NCI-H446 (cell line): ENCODE measurements at regions not wholly inside any gene's neighbourhood (a gene's known extent, or its start where the extent isn't known, plus 50 kb on each side); places are given as distances from the start of the nearest gene placed in this dataset.

Source experiments
- DNase-seq, 2 experiments: peaks; one replicate each; lab custom pipeline; 2025; lab: John Stamatoyannopoulos, UW

GRCh38 chr5:96340357-96340756, 92.7 kb downstream of the PCSK1 start:
- no peak for DNase-seq

- DNase-seq, result no peak
Observed at GRCh38 chr5:96339862-96340261, 93.2 kb downstream of the PCSK1 start.

- DNase-seq, result peak; percentile 41 to 81
Observed at GRCh38 chr5:96338624-96339415, 94.2 kb downstream of the PCSK1 start.

DNA sequence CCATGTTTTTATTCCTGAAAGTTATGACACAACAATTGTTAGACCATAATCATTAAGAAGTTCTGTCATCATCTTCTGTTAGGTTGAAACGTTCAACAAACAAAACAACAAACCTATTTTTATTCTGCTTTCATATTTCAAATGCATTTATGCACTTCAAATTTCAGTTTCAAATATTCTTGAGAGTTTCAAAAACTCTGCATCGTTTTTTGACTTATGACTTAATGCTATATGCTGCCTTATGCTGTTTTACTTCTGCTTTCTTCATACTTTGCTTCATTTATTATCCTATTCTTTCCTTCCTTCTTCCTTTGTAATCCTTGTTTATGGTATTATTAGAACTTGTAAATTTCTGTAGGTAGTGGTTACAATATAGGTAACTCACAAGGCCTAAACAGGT, 95.0 kb downstream of the PCSK1 start:
- DNase-seq, result no peak

GRCh38 chr5:96337048-96337781, 95.8 kb downstream of the PCSK1 start:
- no peak for DNase-seq

DNA sequence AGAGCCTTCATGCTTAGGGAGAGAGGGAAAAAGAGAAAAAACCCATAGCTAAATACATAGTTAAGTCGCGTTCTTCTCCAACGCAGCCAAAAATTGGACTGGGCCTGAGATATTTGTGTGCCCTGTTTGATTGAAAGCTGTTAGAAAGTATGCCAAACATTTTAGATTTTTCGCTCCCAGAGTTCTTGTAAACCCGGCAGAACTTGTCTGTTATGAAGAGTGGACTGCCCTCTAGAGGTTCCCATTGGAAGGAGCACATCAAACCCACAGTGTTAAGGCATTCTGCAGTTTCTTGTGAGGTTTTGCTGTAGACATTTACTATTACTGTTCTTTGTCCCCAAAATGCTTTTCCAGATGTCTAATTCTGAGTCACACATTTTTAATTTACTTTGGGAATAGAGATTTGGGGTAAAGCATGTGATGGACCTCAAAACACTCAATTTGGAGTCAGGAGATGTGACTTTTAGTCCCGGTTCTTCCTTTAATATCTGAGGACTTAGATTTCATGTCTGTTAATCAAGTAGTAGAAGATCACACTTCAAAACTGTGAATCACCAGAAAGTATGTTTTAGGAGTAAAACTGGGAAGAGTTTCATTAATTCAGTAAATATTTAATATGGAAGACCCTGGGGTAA, 96.6 kb downstream of the PCSK1 start:
- DNase-seq, result peak; percentile 76 to 88

DNA sequence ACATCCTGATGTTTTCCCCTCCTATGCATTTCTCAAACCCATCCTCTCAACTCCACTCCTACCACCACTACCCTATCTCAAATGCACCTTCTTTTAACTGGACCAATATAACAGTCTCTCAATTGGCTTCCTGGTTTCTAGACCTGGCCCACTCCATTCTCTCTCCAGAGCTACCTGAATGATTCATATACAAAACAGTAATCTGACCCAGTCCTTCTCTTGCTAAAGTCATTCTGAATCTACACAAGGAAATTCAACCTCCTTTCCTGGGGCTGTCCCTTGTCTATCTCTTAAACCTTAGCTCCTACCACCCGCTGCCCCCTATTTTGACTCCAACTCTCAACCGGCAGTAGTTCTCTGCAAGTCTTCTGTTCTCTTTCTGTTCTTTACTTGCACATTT, 97.2 kb downstream of the PCSK1 start:
- DNase-seq, result no peak

DNA sequence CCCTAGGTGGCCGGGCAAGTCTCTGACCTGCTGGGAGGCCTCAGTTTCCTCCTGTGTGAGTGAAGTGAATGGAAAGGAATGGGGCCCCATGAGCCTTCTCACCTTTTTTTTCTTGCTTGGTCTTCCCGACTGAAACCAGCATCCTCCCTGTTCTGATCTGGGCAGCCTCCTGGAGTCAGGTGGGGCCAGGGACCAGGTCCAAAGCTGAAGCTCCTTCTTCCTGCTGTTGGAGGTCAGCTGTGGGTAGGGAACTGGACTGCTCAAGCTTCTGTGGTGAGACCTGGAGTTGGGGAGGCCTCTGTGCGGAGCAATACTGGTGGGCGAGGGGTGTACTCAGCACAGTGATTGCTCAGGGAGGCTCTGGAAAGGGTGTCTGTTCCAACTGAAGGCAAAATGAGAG, 99.7 kb downstream of the PCSK1 start:
- DNase-seq, result no peak

DNA sequence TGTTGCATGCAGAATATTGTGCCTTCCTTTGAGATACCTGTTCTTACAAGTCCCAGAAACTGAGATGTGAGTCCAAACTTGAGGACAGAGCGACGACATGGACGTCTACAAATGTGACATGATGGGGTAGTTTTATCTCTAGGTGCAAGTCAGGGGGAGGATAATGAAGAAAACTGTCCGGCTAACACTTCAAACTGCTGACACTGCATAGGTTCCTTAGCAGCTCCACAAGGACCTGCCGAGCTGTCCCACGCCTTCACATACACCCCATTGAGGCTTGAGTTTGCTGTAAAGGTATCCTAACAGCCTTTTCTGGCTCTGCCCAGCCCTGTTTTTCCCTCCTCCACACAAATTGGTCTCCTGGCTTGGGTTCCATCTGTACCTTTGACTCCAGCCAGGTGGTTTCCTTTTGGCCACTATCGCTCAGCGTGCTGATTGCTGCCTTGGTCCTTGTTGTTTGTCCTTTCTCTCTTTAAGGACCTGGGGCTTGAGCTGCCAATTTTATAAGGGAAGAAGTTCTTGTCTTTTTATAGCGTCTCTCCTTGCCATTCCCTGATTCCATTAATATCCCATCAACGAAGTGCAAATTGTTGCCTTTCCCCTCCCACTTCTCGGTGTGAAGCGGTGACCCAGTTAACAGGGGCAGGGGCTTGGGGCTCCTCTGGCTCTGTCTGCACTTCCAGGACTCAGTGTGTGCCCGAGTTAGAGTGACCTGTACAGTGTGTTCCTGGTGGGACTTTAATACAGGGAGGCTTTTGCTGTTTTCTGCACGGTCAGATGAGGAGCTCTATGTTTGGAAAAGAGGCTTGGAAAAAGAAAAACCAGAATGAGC, 100.3 kb downstream of the PCSK1 start:
- DNase-seq, result no peak

DNA sequence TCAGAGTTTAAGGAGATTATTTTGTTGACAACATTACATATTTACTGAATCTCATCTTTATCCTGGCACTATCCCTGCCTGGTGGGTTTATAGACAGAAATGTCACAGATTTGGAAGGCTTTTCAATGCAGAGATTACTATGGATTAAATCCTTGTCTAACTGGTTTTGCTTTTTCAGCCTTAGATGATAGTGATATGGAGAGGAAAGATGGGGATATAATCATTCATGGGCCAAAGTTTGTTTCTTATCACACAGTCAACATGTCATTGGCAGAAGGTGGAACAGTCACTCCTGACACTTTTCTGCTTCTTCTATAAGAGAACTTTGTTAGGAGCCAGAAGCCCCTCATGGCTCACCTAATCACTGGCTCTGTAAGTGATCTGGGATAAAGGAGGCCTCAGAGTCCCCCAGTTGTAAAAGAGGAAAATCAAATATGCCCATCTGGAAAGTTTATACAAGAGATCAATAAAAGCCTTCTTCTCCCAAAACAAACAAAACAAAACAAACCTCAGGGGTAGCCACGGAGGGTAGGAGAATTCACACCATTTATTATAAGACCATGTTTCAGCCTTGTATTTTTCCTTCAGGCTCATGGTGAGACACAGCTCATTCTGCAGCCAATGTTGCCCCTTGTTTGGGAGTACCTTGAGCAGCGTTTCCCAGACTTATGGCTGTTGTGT, 101.2 kb downstream of the PCSK1 start:
- DNase-seq, result no peak

DNA sequence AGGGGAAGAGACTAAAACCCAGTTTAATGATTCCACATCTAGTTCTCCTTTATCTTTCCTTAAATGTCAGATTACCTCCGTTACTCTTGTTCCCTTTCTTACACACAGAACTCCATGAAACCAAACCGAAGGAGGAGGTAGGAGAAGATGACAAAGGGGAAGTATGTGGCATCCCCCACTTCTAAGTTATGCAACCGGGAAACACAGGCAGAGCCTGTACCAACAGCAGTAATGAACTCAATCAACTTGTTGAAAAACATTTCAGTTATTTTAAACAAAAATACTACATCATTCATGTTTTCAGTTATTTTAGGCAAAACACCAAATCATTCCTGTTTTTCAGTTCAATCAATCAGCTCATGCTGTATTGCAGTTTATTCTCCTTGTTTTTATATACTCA, 101.8 kb downstream of the PCSK1 start:
- no peak for DNase-seq

DNA sequence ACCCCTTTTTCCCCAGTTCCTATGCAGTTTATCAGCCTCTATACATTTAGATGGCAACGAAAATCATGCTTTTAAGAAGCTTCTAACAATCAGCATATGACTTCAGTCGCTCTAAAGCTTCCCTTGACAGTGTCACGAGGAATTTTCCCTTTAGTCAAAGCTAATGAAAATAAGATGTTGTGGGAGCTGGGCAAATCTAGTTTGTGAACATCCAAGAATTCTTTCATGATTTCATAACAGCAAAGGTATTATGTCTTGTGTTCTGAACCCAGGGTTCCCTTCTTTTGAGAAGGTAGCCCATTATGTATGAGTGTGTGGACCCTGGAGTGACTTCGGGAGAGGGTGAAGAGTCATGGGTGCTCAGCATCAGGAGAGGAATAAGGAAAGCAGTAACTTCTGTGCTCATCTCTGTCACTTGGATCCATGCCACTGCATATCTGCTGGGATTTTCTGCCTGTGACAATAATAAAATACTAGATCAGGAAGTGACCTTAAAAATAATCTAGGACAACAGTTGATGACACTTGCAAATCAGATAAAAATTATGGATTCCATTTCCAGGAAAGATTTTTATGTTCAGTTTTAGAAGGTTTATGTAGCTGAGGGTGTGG, 102.4 kb downstream of the PCSK1 start:
- no peak for DNase-seq

DNA sequence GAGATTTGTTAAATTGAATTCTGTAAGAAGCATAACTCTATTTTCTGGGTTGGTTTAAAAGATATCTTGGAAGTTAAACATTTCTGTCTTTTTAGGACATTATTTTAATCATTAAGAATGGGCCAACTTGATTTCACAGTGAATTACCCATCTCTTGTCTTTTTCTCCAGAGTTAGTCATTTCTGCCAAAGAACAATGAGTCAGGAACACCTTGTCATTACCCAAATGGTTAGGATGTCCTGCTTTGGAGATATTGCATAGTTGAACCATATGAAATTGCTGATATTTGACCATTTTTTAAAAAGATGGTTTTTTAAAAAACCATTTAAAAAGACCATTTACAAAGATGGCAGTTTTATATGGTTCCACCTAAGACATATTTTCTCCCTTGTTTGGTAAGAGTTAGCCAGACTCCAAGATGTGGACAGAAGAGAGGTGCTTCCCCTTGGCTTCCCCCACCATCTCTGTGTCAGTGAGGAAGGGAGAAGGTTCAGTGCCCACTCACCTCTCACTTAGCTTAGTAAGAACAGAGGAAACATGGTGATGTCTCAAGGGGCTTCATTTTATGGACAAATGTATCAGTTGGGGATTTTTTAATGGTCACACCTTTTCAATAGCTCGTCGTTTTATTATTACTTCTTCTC, 103.0 kb downstream of the PCSK1 start:
- DNase-seq, result no peak

GRCh38 chr5:96329289-96329688, 103.8 kb downstream of the PCSK1 start:
- DNase-seq, result peak in 1 of 2 experiments; percentile 27

DNA sequence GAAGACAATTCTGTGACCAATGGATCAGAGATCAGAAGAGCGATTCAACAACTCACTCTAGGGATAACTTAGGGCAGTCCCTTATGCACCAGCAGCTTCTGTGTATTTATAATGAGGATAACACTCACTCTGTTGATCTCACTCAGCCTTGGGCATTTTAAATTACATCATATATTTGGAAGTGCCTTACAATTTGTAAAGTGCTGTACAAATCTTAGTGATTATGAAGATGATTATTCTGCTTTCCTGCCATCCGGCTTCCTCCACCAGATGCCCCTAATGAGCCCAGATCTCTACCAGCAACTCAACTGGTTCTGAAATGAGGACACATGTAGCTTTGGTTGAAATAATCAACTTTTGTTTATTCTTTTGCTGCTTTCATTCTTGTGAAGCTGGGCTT, 105.3 kb downstream of the PCSK1 start:
- DNase-seq, result no peak

- DNase-seq, result no peak
Observed at GRCh38 chr5:96326902-96327301, 106.1 kb downstream of the PCSK1 start.

DNA sequence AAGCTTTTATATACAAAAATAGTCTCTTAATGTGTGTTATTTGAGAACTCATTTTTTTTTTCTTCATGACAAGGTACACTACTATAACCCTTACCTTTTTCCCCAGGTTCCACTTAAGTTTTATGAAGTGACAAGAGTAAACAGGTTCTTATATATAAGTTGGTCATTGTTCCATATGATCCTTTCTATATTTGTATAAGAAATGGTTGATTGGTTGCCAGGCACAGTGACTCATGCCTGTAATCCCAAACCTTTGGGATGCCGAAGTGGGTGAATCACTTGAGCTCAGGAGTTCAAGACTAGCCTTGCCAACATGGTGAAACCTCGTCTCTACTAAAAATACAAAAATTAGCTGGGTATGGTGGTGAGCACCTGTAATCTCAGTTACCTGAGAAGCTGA, 108.3 kb downstream of the PCSK1 start:
- peak in 1 of 2 experiments; percentile 14 for DNase-seq

GRCh38 chr5:96322865-96323264, 110.2 kb downstream of the PCSK1 start:
- no peak for DNase-seq

GRCh38 chr5:96322217-96322616, 110.8 kb downstream of the PCSK1 start:
- DNase-seq, result no peak

GRCh38 chr5:96321345-96321744, 111.7 kb downstream of the PCSK1 start:
- no peak for DNase-seq

DNA sequence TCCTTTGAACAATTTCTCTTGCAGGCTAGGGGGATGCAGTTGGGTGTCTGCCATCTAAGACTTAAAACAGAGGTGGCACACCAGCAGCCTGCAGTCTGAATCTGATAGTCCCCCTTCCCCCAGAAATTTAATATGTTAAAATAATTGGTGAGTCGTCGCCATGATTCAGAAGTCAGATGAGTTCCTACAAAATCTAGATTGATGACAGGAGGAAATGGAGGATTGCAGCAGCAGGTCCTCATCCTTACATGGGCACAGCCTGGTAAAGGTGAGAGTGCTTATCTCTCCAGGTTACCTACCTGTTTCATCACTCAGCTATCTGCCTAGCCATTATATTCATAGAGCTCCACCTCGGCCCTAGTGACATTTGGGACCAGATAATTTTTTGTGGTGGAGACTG, 112.3 kb downstream of the PCSK1 start:
- no peak for DNase-seq
